Lung (tissue), 11 donors: ENCODE measurements at regions not wholly inside any gene's neighbourhood (a gene's known extent, or its start where the extent isn't known, plus 50 kb on each side); places are given as distances from the start of the nearest gene placed in this dataset.
"Not testable (repeated sequence)": the region's sequence is repeated elsewhere in the genome, so short reads cannot be mapped to it uniquely, and the experiment has no call there.

Source experiments
- ATAC-seq: fragments of 200-7000 bp; cut with Tn5 transposase; one replicate; pipeline ENCODE4 v1.9.1; 2020; ENCODE audit warnings: moderate number of reproducible peaks; ENCODE audit not compliant: insufficient read depth, low FRiP score
- DNase-seq, 3 donors: peaks; one replicate each; pipeline ENCODE4 v3.0.0-alpha.2; 2013 to 2017
- H3K27ac ChIP-seq, 2 donors: one replicate each; pipeline ENCODE4 v1.5.1; 2013; ENCODE audit warnings: mild to moderate bottlenecking in 2 of 2, moderate library complexity in 2 of 2, control low read depth in 1 of 2, inconsistent platforms in 1 of 2, low read depth in 1 of 2, low read length in 1 of 2
- H3K27me3 ChIP-seq, 3 donors: one replicate each; pipeline ENCODE4 v1.5.1; 2013; ENCODE audit warnings: low read length in 2 of 3; ENCODE audit not compliant: control insufficient read depth in 3 of 3, insufficient read depth in 3 of 3
- H3K36me3 ChIP-seq, 4 donors: one replicate each; pipeline ENCODE4 v1.5.1; 2013; ENCODE audit warnings: low read length in 4 of 4, mild to moderate bottlenecking in 1 of 4, moderate library complexity in 1 of 4; ENCODE audit not compliant: control insufficient read depth in 4 of 4, insufficient read depth in 4 of 4
- H3K4me1 ChIP-seq, 5 donors: one replicate each; pipeline ENCODE4 v1.5.1; 2013; ENCODE audit warnings: low read length in 5 of 5, mild to moderate bottlenecking in 2 of 5, moderate library complexity in 1 of 5; ENCODE audit not compliant: control insufficient read depth in 5 of 5, insufficient read depth in 5 of 5
- H3K4me3 ChIP-seq: one replicate; pipeline ENCODE4 v1.5.1; 2013; ENCODE audit warnings: mild to moderate bottlenecking, control low read depth, moderate library complexity
- H3K9ac ChIP-seq, 2 donors: one replicate each; pipeline ENCODE4 v1.5.1; 2013; ENCODE audit warnings: low read length in 2 of 2, control low read depth in 1 of 2; ENCODE audit not compliant: insufficient read depth in 1 of 2
- H3K9me3 ChIP-seq, 4 donors: one replicate each; pipeline ENCODE4 v1.5.1; 2013; ENCODE audit warnings: low read length in 3 of 4, mild to moderate bottlenecking in 1 of 4, moderate library complexity in 1 of 4; ENCODE audit not compliant: control insufficient read depth in 4 of 4, insufficient read depth in 3 of 4
- WGBS, 2 donors: extraction: QIAGEN DNeasy Blood & Tissue Kit; methylation state at CpG; one replicate each; pipeline ENCODE4 v1.1.7; 2013; 5-methylcytosine and 5-hydroxymethylcytosine counted together
- TF ChIP-seq, protein P1 (sequence below): IDR thresholded peaks from 2 replicates; pipeline ENCODE4 v1.5.1; 2012; ENCODE audit warnings: mild to moderate bottlenecking; ENCODE audit errors: control extremely low read depth, extremely low read depth
- donor health status: control.
- donor health status: control.
- donor health status: Bipolar disorder and iron deficiency.
- donor health status: healthy.
- donor health status: DM: yes; HTN: yes; CAD: no.

DNA sequence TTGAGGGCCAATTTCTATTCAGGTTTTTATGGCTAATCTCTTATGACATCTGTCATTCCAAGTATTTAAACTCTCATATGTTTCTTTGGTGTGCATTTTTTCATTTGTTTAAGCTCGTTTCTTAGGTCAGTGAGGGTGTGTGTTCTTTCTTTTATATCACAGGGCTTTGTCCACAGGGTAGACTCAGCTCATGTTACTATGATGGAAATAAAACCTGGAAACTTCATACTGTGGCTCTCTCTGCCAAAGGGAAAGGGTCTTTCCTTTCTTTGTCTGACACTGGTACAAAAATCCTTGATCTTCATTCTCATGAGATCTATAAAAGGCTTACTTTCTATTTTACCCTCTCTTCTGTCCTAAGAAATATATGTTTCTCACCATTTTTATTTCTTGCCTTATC, 129.6 kb upstream of the SP8 start:
- no peaks in the 10 kb centered on the region for H3K9me3 ChIP-seq
- ATAC-seq = no peak
- no peak overlapping the region for H3K9ac ChIP-seq

GRCh38 chr7:20917603-20918002, 130.9 kb upstream of the SP8 start:
- WGBS, 2 donors = 70 to 80% methylated on average over 3 of the region's 3 CpGs
- Histone ChIP-seq H3K27me3 (no peaks in the 10 kb centered on the region), H3K36me3 (no peaks in the 10 kb centered on the region), H3K4me3 (no peak overlapping the region), H3K9me3 (peaks cover 0 to 2% (median 0%) of the 10 kb centered on the region in 4 donors), H3K27ac (no peak overlapping the region), H3K4me1 (peaks cover 0 to 8% (median 0%) of the 10 kb centered on the region in 5 donors), H3K9ac (no peak overlapping the region)
- TF ChIP-seq, protein P1, sequence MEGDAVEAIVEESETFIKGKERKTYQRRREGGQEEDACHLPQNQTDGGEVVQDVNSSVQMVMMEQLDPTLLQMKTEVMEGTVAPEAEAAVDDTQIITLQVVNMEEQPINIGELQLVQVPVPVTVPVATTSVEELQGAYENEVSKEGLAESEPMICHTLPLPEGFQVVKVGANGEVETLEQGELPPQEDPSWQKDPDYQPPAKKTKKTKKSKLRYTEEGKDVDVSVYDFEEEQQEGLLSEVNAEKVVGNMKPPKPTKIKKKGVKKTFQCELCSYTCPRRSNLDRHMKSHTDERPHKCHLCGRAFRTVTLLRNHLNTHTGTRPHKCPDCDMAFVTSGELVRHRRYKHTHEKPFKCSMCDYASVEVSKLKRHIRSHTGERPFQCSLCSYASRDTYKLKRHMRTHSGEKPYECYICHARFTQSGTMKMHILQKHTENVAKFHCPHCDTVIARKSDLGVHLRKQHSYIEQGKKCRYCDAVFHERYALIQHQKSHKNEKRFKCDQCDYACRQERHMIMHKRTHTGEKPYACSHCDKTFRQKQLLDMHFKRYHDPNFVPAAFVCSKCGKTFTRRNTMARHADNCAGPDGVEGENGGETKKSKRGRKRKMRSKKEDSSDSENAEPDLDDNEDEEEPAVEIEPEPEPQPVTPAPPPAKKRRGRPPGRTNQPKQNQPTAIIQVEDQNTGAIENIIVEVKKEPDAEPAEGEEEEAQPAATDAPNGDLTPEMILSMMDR = no peak
- DNase-seq (peak in 1 of 3 donors; percentile 23), ATAC-seq (no peak)

More for the DNA sequence above, 129.6 kb upstream of the SP8 start:
- H3K36me3 ChIP-seq = no peaks in the 10 kb centered on the region
- H3K4me1 ChIP-seq = peaks cover 0 to 8% (median 0%) of the 10 kb centered on the region in 5 donors
- H3K4me3 ChIP-seq = no peak overlapping the region
- H3K27me3 ChIP-seq = no peaks in the 10 kb centered on the region
- DNase-seq = no peak
- TF ChIP-seq, protein P1 = no peak
- no peak overlapping the region for H3K27ac ChIP-seq
- 53 to 76% methylated on average over 1 of the region's 1 CpG for WGBS, 2 donors

GRCh38 chr7:20918156-20918555, 131.5 kb upstream of the SP8 start:
- Histone ChIP-seq H3K4me1 (peaks cover 0 to 8% (median 0%) of the 10 kb centered on the region in 5 donors), H3K36me3 (no peaks in the 10 kb centered on the region), H3K4me3 (no peak overlapping the region), H3K9me3 (peaks cover 0 to 2% (median 0%) of the 10 kb centered on the region in 4 donors), H3K9ac (no peak overlapping the region), H3K27me3 (no peaks in the 10 kb centered on the region), H3K27ac (no peak overlapping the region)
- no peak for ATAC-seq
- TF ChIP-seq, protein P1 = no peak
- DNase-seq = no peak
- WGBS, 2 donors = 93 to 94% methylated on average over 4 of the region's 4 CpGs

DNA sequence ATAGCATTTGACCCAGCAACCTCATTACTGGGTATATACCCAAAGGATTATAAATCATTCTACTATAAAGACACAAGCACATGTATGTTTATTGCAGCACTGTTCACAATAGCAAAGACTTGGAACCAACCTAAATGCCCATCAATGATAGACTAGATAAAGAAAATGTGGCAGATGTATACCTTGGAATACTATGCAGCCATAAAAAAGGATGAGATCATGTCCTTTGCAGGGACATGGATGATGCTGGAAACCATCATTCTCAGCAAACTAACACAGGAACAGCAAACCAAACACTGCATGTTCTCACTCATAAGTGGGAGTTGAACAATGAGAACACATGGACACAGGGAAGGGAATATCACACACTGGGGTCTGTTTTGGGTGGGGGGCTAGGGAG, 140.5 kb upstream of the SP8 start:
- DNase-seq, H3K4me1 ChIP-seq, H3K4me3 ChIP-seq, H3K27me3 ChIP-seq, ATAC-seq, H3K36me3 ChIP-seq, H3K9ac ChIP-seq, H3K27ac ChIP-seq, H3K9me3 ChIP-seq: not testable (repeated sequence)
